A549 (cell line): ENCODE measurements at regions not wholly inside any gene's neighbourhood (a gene's known extent, or its start where the extent isn't known, plus 50 kb on each side); places are given as distances from the start of the nearest gene placed in this dataset.

Experiments used
- ATAC-seq, 2 experiments: fragments of 200-7000 bp in 1 of 2; fragments of >200 bp in 1 of 2; cut with Nextera tagmentation in 1 of 2; cut with Tn5 transposase in 1 of 2; 3 replicates each; pipeline versions ENCODE4 v1.8.0 to v1.9.1; 2018 to 2020; ENCODE audit warnings: mild to moderate bottlenecking in 1 of 2, moderate library complexity in 1 of 2
- CTCF ChIA-PET: fragments of 300-600 bp; sonication (Branson Sonifier 250); formaldehyde crosslinking; extraction: SDS; loops from one replicate; lab custom pipeline; 2021; ENCODE audit warnings: antibody characterized with exemption, inconsistent platforms; lab: Yijun Ruan, JAX
- POLR2A ChIA-PET: fragments of 350-600 bp; formaldehyde crosslinking; extraction: SDS; loops from one replicate; lab custom pipeline; 2021; ENCODE audit warnings: antibody characterized with exemption, inconsistent platforms; lab: Yijun Ruan, JAX
- DNase-seq, 2 experiments: peaks; one replicate each; pipeline versions ENCODE4 v3.0.0 to v3.0.0-alpha.2; 2011 to 2016; ENCODE audit warnings: low read depth in 1 of 2, low spot score in 1 of 2
- FAIRE-seq: peaks from 2 replicates; lab custom pipeline; 2011; peaks lifted over from hg19 to GRCh38; lab: Jason Lieb, UNC
- H3K27ac ChIP-seq, 2 experiments: fragments of >200 bp; sonication (Bioruptor Twin); formaldehyde crosslinking; 3 replicates each; pipeline ENCODE4 v1.5.1; 2016 to 2017
- H3K4me1 ChIP-seq: fragments of >200 bp; sonication (Bioruptor Twin); formaldehyde crosslinking; 3 replicates; pipeline ENCODE4 v1.6.1; 2016
- H3K4me2 ChIP-seq: fragments of >200 bp; sonication (Bioruptor Twin); formaldehyde crosslinking; 3 replicates; pipeline ENCODE4 v1.6.1; 2016
- H3K4me3 ChIP-seq: fragments of >200 bp; sonication (Bioruptor Twin); formaldehyde crosslinking; 3 replicates; pipeline ENCODE4 v1.5.1; 2016
- H3K9me3 ChIP-seq: fragments of >200 bp; sonication (Bioruptor Twin); formaldehyde crosslinking; 3 replicates; pipeline ENCODE4 v1.6.1; 2016
- CHD4 ChIP-seq: fragments of 200-600 bp; sonication (generic); IDR thresholded peaks from 2 replicates; pipeline ENCODE4 v1.6.1; 2016; ENCODE audit warnings: antibody characterized with exemption, mild to moderate bottlenecking, borderline replicate concordance
- ELK1 ChIP-seq: fragments of 150-350 bp; IDR thresholded peaks from 2 replicates; pipeline ENCODE4 v1.6.1; 2014; ENCODE audit warnings: low read depth, mild to moderate bottlenecking, low read length
- FOSL2 ChIP-seq, 2 experiments: fragments of 450-650 bp in 1 of 2; fragments of >200 bp in 1 of 2; sonication (Bioruptor Twin) in 1 of 2; formaldehyde crosslinking; IDR thresholded peaks; 2 replicates each; pipeline versions ENCODE4 v1.5.0 to v1.6.1; 2016 to 2020; ENCODE audit warnings: mild to moderate bottlenecking in 1 of 2, moderate library complexity in 1 of 2
- HDAC2 ChIP-seq: fragments of 200-600 bp; sonication (generic); IDR thresholded peaks from 2 replicates; pipeline ENCODE4 v1.6.1; 2016
- HMGXB4 ChIP-seq: fragments of 250-450 bp; sonication (Bioruptor Pico); IDR thresholded peaks from 2 replicates; pipeline ENCODE4 v1.5.0; 2021; ENCODE audit warnings: mild to moderate bottlenecking, moderate library complexity, borderline replicate concordance
- HOXA7 ChIP-seq: fragments of 250-450 bp; sonication (Bioruptor Pico); IDR thresholded peaks from 2 replicates; pipeline ENCODE4 v1.5.0; 2020; ENCODE audit warnings: mild to moderate bottlenecking, moderate library complexity
- HOXB5 ChIP-seq: fragments of 250-450 bp; sonication (Bioruptor Pico); IDR thresholded peaks from 2 replicates; pipeline ENCODE4 v1.5.0; 2020; ENCODE audit warnings: mild to moderate bottlenecking, moderate library complexity
- JUN ChIP-seq, 2 experiments: fragments of >200 bp; sonication (Bioruptor Twin); formaldehyde crosslinking; IDR thresholded peaks; 2 replicates in 1 of 2; 3 replicates in 1 of 2; pipeline ENCODE4 v1.6.1; 2016 to 2017
- JUNB ChIP-seq: fragments of >200 bp; sonication (Bioruptor Twin); formaldehyde crosslinking; IDR thresholded peaks from 2 replicates; pipeline ENCODE4 v1.6.1; 2016
- MAX ChIP-seq: IDR thresholded peaks from 2 replicates; pipeline ENCODE4 v1.6.1; 2012
- NR3C1 ChIP-seq: fragments of >200 bp; sonication (Bioruptor Twin); formaldehyde crosslinking; IDR thresholded peaks from 3 replicates; pipeline ENCODE4 v1.6.1; 2017
- POLR2A ChIP-seq: IDR thresholded peaks from 2 replicates; pipeline ENCODE4 v1.6.1; 2012; ENCODE audit warnings: mild to moderate bottlenecking, low read length
- POLR2AphosphoS2 ChIP-seq: conservative IDR thresholded peaks from 2 replicates; pipeline ENCODE4 v1.6.1; 2012; ENCODE audit warnings: low read length, improper control_type of control experiment, inconsistent platforms
- RARB ChIP-seq: fragments of 250-450 bp; sonication (Bioruptor Pico); IDR thresholded peaks from 2 replicates; pipeline ENCODE4 v1.8.0; 2021; ENCODE audit warnings: mild to moderate bottlenecking, moderate library complexity
- RCOR1 ChIP-seq: fragments of 150-350 bp; IDR thresholded peaks from 2 replicates; pipeline ENCODE4 v1.6.1; 2014; ENCODE audit warnings: antibody characterized with exemption, low read length, low read depth
- RFX5 ChIP-seq: fragments of 450-650 bp; IDR thresholded peaks from 2 replicates; pipeline ENCODE4 v1.7.1; 2014; ENCODE audit warnings: antibody characterized with exemption, mild to moderate bottlenecking, moderate library complexity
- SREBF2 ChIP-seq: fragments of 450-650 bp; IDR thresholded peaks from 2 replicates; pipeline ENCODE4 v1.6.1; 2014; ENCODE audit warnings: mild to moderate bottlenecking, moderate library complexity
- TFCP2L1 ChIP-seq: fragments of 250-450 bp; sonication (Bioruptor Pico); IDR thresholded peaks from 2 replicates; pipeline ENCODE4 v1.5.0; 2021; ENCODE audit warnings: mild to moderate bottlenecking
- TP53 ChIP-seq: fragments of 250-450 bp; sonication (Bioruptor Pico); IDR thresholded peaks from 2 replicates; pipeline ENCODE4 v1.5.0; 2021; ENCODE audit warnings: mild to moderate bottlenecking, moderate library complexity
- ZC3H11A ChIP-seq: fragments of 450-650 bp; IDR thresholded peaks from 2 replicates; pipeline ENCODE4 v1.6.1; 2014; ENCODE audit warnings: antibody characterized with exemption, mild to moderate bottlenecking
- ZNF302 ChIP-seq: fragments of 250-450 bp; sonication (Bioruptor Pico); IDR thresholded peaks from 2 replicates; pipeline ENCODE4 v1.9.0; 2021; ENCODE audit warnings: inconsistent platforms, mild to moderate bottlenecking, moderate library complexity
- ZSCAN20 ChIP-seq: fragments of 250-450 bp; sonication (Bioruptor Pico); IDR thresholded peaks from 2 replicates; pipeline ENCODE4 v1.8.0; 2022; ENCODE audit warnings: mild to moderate bottlenecking, moderate library complexity
- WGBS: methylation state at CpG from one replicate; pipeline ENCODE4 v1.1.6; 2017; ENCODE audit errors: missing lambda C conversion rate; 5-methylcytosine and 5-hydroxymethylcytosine counted together
- TF ChIP-seq, protein P1 (sequence below): fragments of 250-450 bp; sonication (Bioruptor Pico); IDR thresholded peaks from 2 replicates; pipeline ENCODE4 v1.5.0; 2020; ENCODE audit warnings: low read depth, mild to moderate bottlenecking, moderate library complexity
- TF ChIP-seq, protein P2 (sequence below): IDR thresholded peaks from 2 replicates; pipeline ENCODE4 v1.6.1; 2012

DNA sequence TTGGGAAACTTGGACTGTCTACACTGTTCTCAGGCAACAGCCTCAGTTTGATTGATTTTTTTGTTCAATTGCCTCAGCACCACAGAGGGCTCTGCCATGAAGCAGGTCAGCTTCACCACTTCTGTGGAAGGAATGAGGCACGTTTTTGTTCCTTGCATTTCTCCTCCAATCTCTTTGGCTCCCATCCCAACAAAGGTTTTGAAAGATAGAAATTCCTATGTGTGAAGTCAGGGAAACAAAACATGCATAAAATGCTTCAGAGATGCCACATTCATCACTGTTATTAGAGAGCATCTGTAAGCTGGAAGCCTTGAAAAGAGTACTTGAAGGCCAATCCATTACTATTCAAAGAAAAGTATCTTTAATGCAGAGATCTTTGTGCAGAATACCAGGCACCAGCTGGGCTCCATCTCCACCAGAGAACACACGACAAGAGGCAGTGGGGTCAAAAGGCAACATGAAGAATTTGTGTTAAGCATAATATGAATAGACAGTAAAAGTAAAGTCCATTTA is 249.1 kb upstream of the LYZL1 start:
- FAIRE-seq (no peak), ATAC-seq (peak in 1 of 2 experiments; percentile 58; a peak in 3 of 6 replicates), DNase-seq (peak in 1 of 2 experiments; percentile 13)
- no peak overlapping the region for H3K4me3 ChIP-seq
- ChIA-PET POLR2A (no interaction called here), CTCF (interaction anchor here (1.6 kb wide), 1 partner anchor 10 kb away, joined by 4 read pairs; no protein-coding TSS in a partner anchor)
- TF ChIP-seq TP53 (CRISPR knock-in tag) (no peak), POLR2AphosphoS2 (no peak), RARB (no peak), NR3C1 (no peak), HOXA7 (CRISPR knock-in tag) (no peak), ZC3H11A (no peak), HDAC2 (no peak), HOXB5 (CRISPR knock-in tag) (no peak)
- TF ChIP-seq, protein P1, sequence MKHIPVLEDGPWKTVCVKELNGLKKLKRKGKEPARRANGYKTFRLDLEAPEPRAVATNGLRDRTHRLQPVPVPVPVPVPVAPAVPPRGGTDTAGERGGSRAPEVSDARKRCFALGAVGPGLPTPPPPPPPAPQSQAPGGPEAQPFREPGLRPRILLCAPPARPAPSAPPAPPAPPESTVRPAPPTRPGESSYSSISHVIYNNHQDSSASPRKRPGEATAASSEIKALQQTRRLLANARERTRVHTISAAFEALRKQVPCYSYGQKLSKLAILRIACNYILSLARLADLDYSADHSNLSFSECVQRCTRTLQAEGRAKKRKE (CRISPR knock-in tag): no peak
- peaks cover 10% of the 10 kb centered on the region; the same call in 1 of the 3 replicates for H3K9me3 ChIP-seq
- H3K27ac ChIP-seq: 0 out of 6 replicates have a peak overlapping the region, but pooled peaks of 1 of the 2 experiments have one; percentile 18
- peak overlapping the region; percentile 31; the same call in 1 of the 3 replicates for H3K4me2 ChIP-seq
- WGBS: 15% methylated on average over 2 of the region's 2 CpGs
- H3K4me1 ChIP-seq: peaks cover 11% of the 10 kb centered on the region

GRCh38 chr10:29041616-29042015 is 247.3 kb upstream of the LYZL1 start:
- ChIA-PET CTCF (no interaction called here), POLR2A (no interaction called here)
- WGBS: 77% methylated on average over 7 of the region's 7 CpGs
- H3K4me2 ChIP-seq: no peak overlapping the region
- H3K4me3 ChIP-seq: no peak overlapping the region
- H3K27ac ChIP-seq: no peak overlapping the region
- DNase-seq (no peak), FAIRE-seq (no peak), ATAC-seq (no peak)
- peaks cover 10% of the 10 kb centered on the region; the same call in 1 of the 3 replicates for H3K9me3 ChIP-seq
- H3K4me1 ChIP-seq: peaks cover 11% of the 10 kb centered on the region
- TF ChIP-seq CHD4 (no peak), HMGXB4 (CRISPR knock-in tag) (no peak), HDAC2 (no peak), RFX5 (no peak), JUNB (no peak), MAX (no peak)
- TF ChIP-seq, protein P2, sequence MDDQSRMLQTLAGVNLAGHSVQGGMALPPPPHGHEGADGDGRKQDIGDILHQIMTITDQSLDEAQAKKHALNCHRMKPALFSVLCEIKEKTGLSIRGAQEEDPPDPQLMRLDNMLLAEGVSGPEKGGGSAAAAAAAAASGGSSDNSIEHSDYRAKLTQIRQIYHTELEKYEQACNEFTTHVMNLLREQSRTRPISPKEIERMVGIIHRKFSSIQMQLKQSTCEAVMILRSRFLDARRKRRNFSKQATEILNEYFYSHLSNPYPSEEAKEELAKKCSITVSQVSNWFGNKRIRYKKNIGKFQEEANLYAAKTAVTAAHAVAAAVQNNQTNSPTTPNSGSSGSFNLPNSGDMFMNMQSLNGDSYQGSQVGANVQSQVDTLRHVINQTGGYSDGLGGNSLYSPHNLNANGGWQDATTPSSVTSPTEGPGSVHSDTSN: no peak

GRCh38 chr10:29048506-29048905 is 240.4 kb upstream of the LYZL1 start:
- DNase-seq: no peak
- Histone ChIP-seq H3K27ac (no peak overlapping the region), H3K4me2 (no peak overlapping the region), H3K4me3 (no peak overlapping the region), H3K4me1 (no peaks in the 10 kb centered on the region), H3K9me3 (no peaks in the 10 kb centered on the region)
- TF ChIP-seq HOXA7 (CRISPR knock-in tag) (no peak), HDAC2 (no peak), CHD4 (no peak), POLR2A (no peak), ZSCAN20 (CRISPR knock-in tag) (no peak), TFCP2L1 (CRISPR knock-in tag) (no peak), ZNF302 (CRISPR knock-in tag) (no peak), SREBF2 (no peak), RCOR1 (no peak), ELK1 (no peak), JUN (IDR thresholded peaks at IDR 0.05) (no peak), FOSL2 (IDR thresholded peaks at IDR 0.05) (no peak), FOSL2 (CRISPR knock-in tag; IDR thresholded peaks at IDR 0.05) (no peak)
- POLR2A ChIA-PET: no interaction called here
- 95% methylated on average over 1 of the region's 1 CpG for WGBS
- FAIRE-seq: no peak
- CTCF ChIA-PET: interaction anchor here (1.3 to 2.8 kb wide), 3 partner anchors 10 to 12 kb away, joined by 3 to 9 read pairs (median 4); no protein-coding TSS in a partner anchor
- ATAC-seq: no peak
